SKM-1 treated with dmso at 0.1 percent for 144 hours (cell line): ENCODE measurements at regions not wholly inside any gene's neighbourhood (a gene's known extent, or its start where the extent isn't known, plus 50 kb on each side); places are given as distances from the start of the nearest gene placed in this dataset.

Experiments used
- DNase-seq: peaks from one replicate; lab custom pipeline; 2025; ENCODE audit not compliant: unreplicated experiment; lab: John Stamatoyannopoulos, UW

- no peak for DNase-seq
Observed at GRCh38 chr2:118349365-118349764, 261.1 kb downstream of the INSIG2 start.

- DNase-seq: no peak
Observed at GRCh38 chr2:118348380-118349034, 260.2 kb downstream of the INSIG2 start.

GRCh38 chr2:118345465-118345864 is 257.2 kb downstream of the INSIG2 start:
- DNase-seq: no peak

DNA sequence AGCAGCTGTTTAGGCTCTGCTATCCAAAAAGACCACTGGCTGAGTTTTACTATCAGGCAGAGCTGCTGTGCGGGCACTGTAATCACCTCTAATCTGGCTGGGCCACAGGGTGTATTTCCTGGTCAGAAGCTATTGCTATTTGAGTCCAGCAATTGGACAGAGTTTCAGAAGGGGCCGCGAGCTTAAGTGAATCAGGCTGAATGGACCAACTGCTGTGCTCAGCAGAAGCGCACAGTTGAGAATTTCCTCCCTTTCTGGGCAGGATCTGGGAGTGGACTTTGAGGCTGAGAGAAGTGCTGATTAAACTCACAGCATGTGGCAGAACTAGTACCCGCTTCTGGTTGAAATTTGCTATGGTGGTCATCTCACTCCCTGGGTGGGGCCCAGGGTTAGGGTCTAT is 251.8 kb downstream of the INSIG2 start:
- no peak for DNase-seq

DNA sequence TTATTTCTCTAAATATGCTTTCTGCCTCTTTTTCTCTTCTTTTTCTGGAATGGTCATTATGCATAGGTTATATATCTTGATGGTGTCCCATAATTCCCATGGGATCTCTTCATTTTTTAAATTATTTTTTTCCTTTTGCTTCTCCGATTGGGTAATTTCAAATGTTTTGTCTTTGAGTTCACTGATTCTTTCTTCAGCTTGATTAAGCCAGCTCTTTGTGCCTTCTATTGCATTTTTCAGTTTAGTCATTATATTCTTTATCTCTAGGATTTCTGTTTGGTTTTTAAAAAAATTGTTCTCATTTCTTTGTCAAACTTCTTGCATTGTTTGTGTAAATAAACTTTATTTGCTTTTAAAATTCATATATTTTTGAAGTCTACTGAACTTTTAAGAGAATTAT is 251.1 kb downstream of the INSIG2 start:
- DNase-seq: no peak

DNA sequence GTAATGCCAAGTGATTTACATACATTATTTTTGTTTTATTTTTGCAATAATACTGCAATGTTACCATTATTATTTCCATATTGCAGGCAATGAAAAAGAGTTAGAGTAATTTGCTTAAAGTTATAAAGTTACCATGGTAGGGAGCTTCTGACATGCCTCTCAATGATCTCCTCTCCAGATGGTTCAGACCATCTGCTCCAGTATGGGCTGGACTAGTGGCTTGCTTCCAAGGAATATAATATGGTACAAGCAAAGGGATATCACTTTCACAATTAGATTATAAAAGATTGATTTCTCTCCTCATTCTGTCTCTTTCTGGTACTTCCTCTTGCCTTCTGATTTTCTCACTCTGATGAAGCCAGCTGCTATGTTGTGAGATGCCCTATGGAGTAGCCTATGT is 245.4 kb downstream of the INSIG2 start:
- no peak for DNase-seq

- no peak for DNase-seq
Observed at GRCh38 chr2:118325321-118325955, 237.2 kb downstream of the INSIG2 start.

DNA sequence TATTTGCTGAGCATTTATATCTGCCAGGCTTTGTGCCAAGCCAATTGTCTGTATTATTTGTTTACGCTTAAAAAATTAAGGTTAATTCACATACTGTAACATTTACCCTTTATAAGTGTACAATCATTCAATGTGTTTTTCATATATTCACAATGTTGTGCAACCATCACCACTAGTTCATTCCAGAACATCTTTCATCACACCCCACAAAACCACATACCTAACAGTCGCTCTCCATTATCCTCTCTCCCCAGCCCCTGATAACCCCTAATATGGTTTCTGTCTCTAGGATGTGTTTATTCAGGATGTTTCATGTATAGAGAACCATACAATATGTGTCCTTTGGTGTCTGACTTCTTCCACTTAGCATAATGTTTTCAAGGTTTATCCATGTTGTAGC is 234.1 kb downstream of the INSIG2 start:
- peak; percentile 31 for DNase-seq

DNA sequence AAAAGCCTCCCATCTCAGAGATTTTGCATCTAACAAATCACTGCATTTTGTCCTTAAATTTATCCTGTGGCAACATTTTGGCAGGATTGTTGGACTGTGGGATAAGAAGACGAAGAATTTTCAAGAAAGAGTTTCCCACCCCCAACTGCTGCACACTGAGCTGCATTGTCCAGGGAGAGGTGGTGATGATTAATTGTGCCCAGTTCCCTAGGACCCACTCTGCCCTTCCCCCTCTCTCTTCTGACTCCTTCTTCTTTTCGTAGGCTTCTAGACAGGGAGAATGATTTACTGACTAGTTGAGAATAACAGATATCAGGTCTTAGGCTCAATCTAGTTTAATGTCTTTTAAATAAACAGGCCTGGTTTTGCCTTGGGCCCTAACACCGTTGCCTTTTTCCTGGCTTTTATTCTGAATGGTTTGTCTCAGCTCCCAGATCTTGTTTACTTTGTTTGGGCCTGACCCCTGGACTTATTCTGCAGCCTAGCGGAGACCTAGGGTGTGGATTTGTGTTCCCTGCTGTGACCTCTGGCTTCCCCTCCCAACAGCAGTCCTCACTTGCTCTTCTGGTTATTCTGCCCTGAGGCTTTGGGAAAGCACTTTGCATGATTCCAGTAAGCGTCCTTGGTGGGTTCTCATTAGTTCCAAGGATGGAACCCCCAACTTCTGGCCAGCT is 233.3 kb downstream of the INSIG2 start:
- DNase-seq: no peak

DNA sequence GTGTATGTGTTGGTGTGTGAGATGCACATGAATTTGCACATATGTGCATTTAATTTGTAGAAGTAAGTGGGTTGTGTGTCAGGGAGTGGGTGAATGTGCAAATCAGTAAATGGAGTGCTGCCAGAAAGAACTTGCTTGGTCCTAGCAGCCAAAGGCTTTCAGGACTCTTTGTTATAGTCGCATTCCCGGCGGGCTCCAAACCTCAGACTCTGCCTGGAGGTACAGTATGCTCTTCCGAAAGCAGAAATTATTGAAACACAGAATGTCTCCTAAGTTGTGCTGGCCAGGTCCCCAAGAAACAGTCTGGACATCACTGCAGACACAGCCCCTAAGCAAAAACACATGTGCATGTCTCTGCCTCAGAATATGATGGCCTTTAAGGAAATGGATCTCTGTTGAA is 232.4 kb downstream of the INSIG2 start:
- DNase-seq: no peak

DNA sequence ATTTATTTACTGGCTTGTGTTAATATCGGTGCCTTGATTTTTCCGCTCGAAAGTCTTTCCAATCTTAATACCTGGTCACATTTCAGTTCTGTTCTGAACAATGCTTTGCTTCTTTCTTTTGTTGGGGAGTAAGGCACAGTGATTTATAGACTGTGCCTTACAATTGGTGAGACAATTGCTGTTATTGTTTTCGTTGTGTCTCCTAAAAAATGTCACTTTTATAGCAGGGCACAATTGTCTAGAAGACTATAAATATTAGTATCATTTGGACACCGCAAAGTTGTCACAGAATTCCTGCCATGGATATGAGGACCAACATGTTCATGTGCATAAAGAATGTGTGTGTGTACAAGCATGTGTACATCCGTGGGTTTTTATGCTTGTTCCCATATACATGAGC is 231.9 kb downstream of the INSIG2 start:
- DNase-seq: no peak

DNA sequence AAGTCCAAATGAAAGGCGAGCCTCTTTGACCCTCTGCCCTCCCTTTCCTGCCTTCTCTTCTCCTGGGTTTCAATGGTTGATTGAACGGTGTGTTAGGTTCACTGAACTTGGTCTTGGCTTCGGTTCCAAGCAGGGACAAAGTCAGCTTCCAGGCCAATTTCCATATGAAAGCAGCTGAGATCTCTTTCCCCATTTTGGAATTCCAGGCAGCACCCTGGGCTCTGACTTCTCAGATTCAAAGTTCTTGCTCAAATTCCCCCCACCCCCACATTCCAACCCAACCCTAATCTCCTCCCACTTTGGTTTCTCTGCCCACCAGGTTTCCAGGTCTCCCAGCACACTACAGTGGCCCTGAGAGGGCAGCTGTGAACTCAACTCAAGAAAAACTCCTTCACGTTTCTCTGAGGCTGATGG is 231.0 kb downstream of the INSIG2 start:
- DNase-seq: no peak

GRCh38 chr2:118315606-118316005 is 227.3 kb downstream of the INSIG2 start:
- DNase-seq: no peak

DNA sequence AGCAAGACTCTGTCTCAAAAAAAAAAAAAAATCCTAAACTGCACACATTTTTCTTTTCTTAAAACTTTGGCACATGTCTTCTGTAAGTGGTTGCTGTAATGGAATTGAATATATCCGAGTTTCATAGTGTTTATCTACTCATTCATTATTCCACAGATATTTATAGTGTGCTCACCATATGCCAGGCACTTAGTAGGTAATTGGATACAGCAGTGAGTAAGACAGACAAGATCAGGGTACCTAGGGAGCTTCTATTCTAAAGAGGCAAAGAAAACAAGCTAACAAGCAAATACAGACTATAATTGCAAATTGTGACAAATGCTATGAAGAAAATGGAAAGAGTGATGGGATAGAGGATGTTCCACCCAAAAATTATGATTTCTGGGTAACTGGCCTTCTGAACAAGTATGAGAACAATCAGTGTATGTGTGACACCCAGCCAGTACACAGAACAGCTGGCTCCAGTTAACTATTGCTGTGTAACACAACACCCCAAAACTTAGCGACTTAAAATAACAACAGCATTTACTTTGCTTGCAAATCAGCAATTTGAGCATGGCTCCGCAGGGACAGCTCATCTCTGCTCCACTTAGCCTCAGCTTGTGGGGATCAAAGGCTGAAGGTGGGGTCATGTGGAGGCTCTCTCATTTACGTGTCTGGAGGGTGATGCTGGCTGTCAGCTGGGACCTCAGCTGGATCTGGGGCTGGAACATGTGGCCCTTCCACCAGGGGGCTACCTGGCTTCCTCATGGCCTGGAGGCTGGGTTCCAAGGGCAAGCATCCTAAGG is 224.9 kb downstream of the INSIG2 start:
- no peak for DNase-seq

- no peak for DNase-seq
Observed at GRCh38 chr2:118310681-118311429, 222.6 kb downstream of the INSIG2 start.

- DNase-seq: no peak
Observed at GRCh38 chr2:118309946-118310680, 221.8 kb downstream of the INSIG2 start.

- DNase-seq: no peak
Observed at GRCh38 chr2:118309257-118309945, 221.1 kb downstream of the INSIG2 start.

DNA sequence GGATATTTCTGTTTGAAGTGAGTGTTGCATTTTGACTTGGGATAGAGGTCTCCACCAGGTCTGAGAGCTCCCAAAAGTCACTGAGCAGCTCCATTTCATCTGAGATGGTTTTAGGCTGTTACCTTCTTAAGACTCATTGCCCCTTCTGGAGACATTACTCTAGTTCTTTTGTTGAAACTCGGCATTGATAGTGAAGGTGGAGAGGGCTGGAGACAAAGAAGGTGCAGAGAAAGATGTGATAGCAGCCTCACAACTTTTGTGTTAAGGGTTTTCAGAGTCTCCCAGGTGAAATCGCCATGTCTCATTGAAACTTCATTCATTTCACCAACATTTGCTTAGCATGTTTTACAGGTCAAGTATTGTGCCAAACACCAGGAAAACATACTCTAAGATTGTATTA is 219.6 kb downstream of the INSIG2 start:
- no peak for DNase-seq

DNA sequence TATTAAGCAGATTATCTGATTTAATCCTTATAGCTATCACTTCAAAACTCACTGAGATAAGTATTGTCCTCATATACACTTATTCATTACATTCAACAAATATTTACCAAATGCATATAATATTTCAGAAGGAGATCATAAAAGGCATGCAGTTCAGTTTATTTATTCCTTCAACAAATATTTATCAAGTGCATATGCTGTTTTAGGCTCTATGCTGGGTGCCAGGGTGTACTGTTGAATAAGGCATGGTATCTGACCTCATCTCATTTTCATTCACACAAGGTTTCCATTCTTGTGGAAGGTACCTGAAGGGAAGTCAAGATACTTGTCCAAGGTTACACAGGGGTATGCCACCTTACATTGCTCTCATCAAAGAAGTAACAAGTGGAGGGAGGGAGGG is 213.0 kb downstream of the INSIG2 start:
- DNase-seq: no peak

DNA sequence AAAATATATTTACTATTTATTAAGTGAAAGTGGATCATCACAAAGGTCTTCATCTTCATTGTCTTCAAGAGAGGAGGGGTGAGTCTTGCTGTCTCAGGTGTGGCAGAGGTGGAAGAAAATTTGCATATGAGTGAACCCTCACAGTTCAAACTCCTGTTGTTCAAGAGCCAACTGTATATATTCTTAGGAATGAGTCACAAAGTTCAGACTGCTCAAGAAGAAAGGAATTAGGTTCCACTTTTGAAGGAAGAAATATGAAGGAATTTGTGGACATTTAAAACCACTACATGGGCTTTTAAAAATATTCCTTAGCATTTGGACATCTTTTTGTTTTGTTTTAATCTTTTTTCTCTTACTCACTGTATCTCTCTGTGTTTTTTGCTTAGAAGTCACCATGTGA is 212.6 kb downstream of the INSIG2 start:
- no peak for DNase-seq
